ENCODE measurements at regions not wholly inside any gene's neighbourhood (a gene's known extent, or its start where the extent isn't known, plus 50 kb on each side); places are given as distances from the start of the nearest gene placed in this dataset.
"Not testable (repeated sequence)": the region's sequence is repeated elsewhere in the genome, so short reads cannot be mapped to it uniquely, and the experiment has no call there.

- CTCF ChIA-PET = no interaction called here
- Mint-ChIP-seq H3K27me3 (no peaks in the 10 kb centered on the region), H3K27ac (no peak overlapping the region), H3K4me3 (no peak overlapping the region), H3K36me3 (ENCODE audit: low read depth) (no peaks in the 10 kb centered on the region), H3K9me3 (peaks cover 37% of the 10 kb centered on the region), H3K4me1 (no peaks in the 10 kb centered on the region)
- no peak for DNase-seq
- POLR2A ChIA-PET = no interaction called here
These were observed 124.8 kb upstream of the NECTIN3 start for GRCh38 chr3:110946810-110947209.

GRCh38 chr3:110949194-110949593 lies 122.4 kb upstream of the NECTIN3 start:
- H3K4me3 Mint-ChIP-seq; POLR2A ChIA-PET; CTCF ChIA-PET; H3K4me1 Mint-ChIP-seq; DNase-seq; H3K27me3 Mint-ChIP-seq; H3K36me3 Mint-ChIP-seq (ENCODE audit: low read depth); H3K27ac Mint-ChIP-seq: not testable (repeated sequence)
- H3K9me3 Mint-ChIP-seq = peaks cover 34% of the 10 kb centered on the region

GRCh38 chr3:110955301-110955880 lies 116.2 kb upstream of the NECTIN3 start:
- no peak overlapping the region for H3K4me3 Mint-ChIP-seq
- no peaks in the 10 kb centered on the region for H3K4me1 Mint-ChIP-seq
- ChIA-PET POLR2A (no interaction called here), CTCF (interaction anchor here (0.5 kb wide), 1 partner anchor 1302 kb away, joined by 3 read pairs; no protein-coding TSS in a partner anchor)
- H3K9me3 Mint-ChIP-seq = peaks cover 9% of the 10 kb centered on the region
- no peaks in the 10 kb centered on the region for H3K36me3 Mint-ChIP-seq (ENCODE audit: low read depth)
- DNase-seq = no peak
- H3K27me3 Mint-ChIP-seq = no peaks in the 10 kb centered on the region
- H3K27ac Mint-ChIP-seq = no peak overlapping the region

GRCh38 chr3:110956081-110956480 lies 115.5 kb upstream of the NECTIN3 start:
- Mint-ChIP-seq H3K9me3 (peaks cover 5% of the 10 kb centered on the region), H3K27ac (no peak overlapping the region), H3K4me1 (no peaks in the 10 kb centered on the region), H3K27me3 (no peaks in the 10 kb centered on the region), H3K4me3 (no peak overlapping the region), H3K36me3 (ENCODE audit: low read depth) (no peaks in the 10 kb centered on the region)
- DNase-seq = no peak
- CTCF ChIA-PET = no interaction called here
- POLR2A ChIA-PET = no interaction called here

- no peaks in the 10 kb centered on the region for H3K27me3 Mint-ChIP-seq
- no peaks in the 10 kb centered on the region for H3K4me1 Mint-ChIP-seq
- no peaks in the 10 kb centered on the region for H3K36me3 Mint-ChIP-seq (ENCODE audit: low read depth)
- H3K27ac Mint-ChIP-seq = no peak overlapping the region
- POLR2A ChIA-PET = no interaction called here
- DNase-seq = no peak
- CTCF ChIA-PET = no interaction called here
- no peak overlapping the region for H3K4me3 Mint-ChIP-seq
- peaks cover 4% of the 10 kb centered on the region for H3K9me3 Mint-ChIP-seq
These were observed 114.2 kb upstream of the NECTIN3 start for GRCh38 chr3:110957247-110958025.

- POLR2A ChIA-PET = no interaction called here
- CTCF ChIA-PET = no interaction called here
- H3K9me3 Mint-ChIP-seq = no peaks in the 10 kb centered on the region
- H3K36me3 Mint-ChIP-seq (ENCODE audit: low read depth) = no peaks in the 10 kb centered on the region
- no peak overlapping the region for H3K27ac Mint-ChIP-seq
- H3K27me3 Mint-ChIP-seq = no peaks in the 10 kb centered on the region
- no peak overlapping the region for H3K4me3 Mint-ChIP-seq
- no peaks in the 10 kb centered on the region for H3K4me1 Mint-ChIP-seq
- no peak for DNase-seq
These were observed 113.1 kb upstream of the NECTIN3 start for GRCh38 chr3:110958313-110959147.

GRCh38 chr3:110965976-110966375 lies 105.6 kb upstream of the NECTIN3 start:
- Mint-ChIP-seq H3K36me3 (ENCODE audit: low read depth) (no peaks in the 10 kb centered on the region), H3K4me1 (no peaks in the 10 kb centered on the region), H3K4me3 (no peak overlapping the region), H3K9me3 (peaks cover 10% of the 10 kb centered on the region), H3K27ac (no peak overlapping the region), H3K27me3 (no peaks in the 10 kb centered on the region)
- no peak for DNase-seq
- ChIA-PET CTCF (no interaction called here), POLR2A (no interaction called here)

GRCh38 chr3:110966966-110967663 lies 104.5 kb upstream of the NECTIN3 start:
- H3K27me3 Mint-ChIP-seq = no peaks in the 10 kb centered on the region
- H3K4me1 Mint-ChIP-seq = no peaks in the 10 kb centered on the region
- ChIA-PET CTCF (no interaction called here), POLR2A (no interaction called here)
- peaks cover 10% of the 10 kb centered on the region for H3K9me3 Mint-ChIP-seq
- DNase-seq = no peak
- H3K27ac Mint-ChIP-seq = no peak overlapping the region
- H3K36me3 Mint-ChIP-seq (ENCODE audit: low read depth) = no peaks in the 10 kb centered on the region
- H3K4me3 Mint-ChIP-seq = no peak overlapping the region

- ChIA-PET CTCF (no interaction called here), POLR2A (no interaction called here)
- Mint-ChIP-seq H3K27me3 (no peaks in the 10 kb centered on the region), H3K36me3 (ENCODE audit: low read depth) (no peaks in the 10 kb centered on the region), H3K27ac (no peak overlapping the region), H3K4me3 (no peak overlapping the region), H3K9me3 (peaks cover 10% of the 10 kb centered on the region), H3K4me1 (peaks cover under 1% of the 10 kb centered on the region)
- no peak for DNase-seq
These were observed 103.5 kb upstream of the NECTIN3 start for GRCh38 chr3:110968076-110968475.

GRCh38 chr3:110969229-110970211 lies 102.1 kb upstream of the NECTIN3 start:
- peaks cover 5% of the 10 kb centered on the region for H3K4me1 Mint-ChIP-seq
- no peaks in the 10 kb centered on the region for H3K27me3 Mint-ChIP-seq
- no peak for DNase-seq
- H3K4me3 Mint-ChIP-seq = no peak overlapping the region
- no peaks in the 10 kb centered on the region for H3K36me3 Mint-ChIP-seq (ENCODE audit: low read depth)
- no peak overlapping the region for H3K27ac Mint-ChIP-seq
- CTCF ChIA-PET = interaction anchor here (0.7 kb wide), 1 partner anchor 69 kb away, joined by 4 read pairs; no protein-coding TSS in a partner anchor
- POLR2A ChIA-PET = no interaction called here
- H3K9me3 Mint-ChIP-seq = peaks cover 10% of the 10 kb centered on the region

GRCh38 chr3:110971010-110971601 lies 100.5 kb upstream of the NECTIN3 start:
- Mint-ChIP-seq H3K27me3 (no peaks in the 10 kb centered on the region), H3K4me3 (no peak overlapping the region), H3K36me3 (ENCODE audit: low read depth) (no peaks in the 10 kb centered on the region), H3K9me3 (peaks cover 10% of the 10 kb centered on the region), H3K4me1 (peaks cover 5% of the 10 kb centered on the region), H3K27ac (no peak overlapping the region)
- ChIA-PET CTCF (no interaction called here), POLR2A (no interaction called here)
- DNase-seq = no peak

GRCh38 chr3:110973263-110973895 lies 98.2 kb upstream of the NECTIN3 start:
- ChIA-PET CTCF (no interaction called here), POLR2A (no interaction called here)
- no peak for DNase-seq
- Mint-ChIP-seq H3K36me3 (ENCODE audit: low read depth) (no peaks in the 10 kb centered on the region), H3K4me1 (peaks cover 5% of the 10 kb centered on the region), H3K27me3 (no peaks in the 10 kb centered on the region), H3K9me3 (peaks cover 8% of the 10 kb centered on the region), H3K4me3 (no peak overlapping the region), H3K27ac (no peak overlapping the region)

Data from activated CD4-positive, alpha-beta memory T cell treated with anti-CD3 and anti-CD28 coated beads, Interleukin-2, amount 10 ng/mL, durations not matched to agents 7 days and 5 days (primary cell).